Neural crest cell (in vitro differentiated cells): ENCODE measurements at regions not wholly inside any gene's neighbourhood (a gene's known extent, or its start where the extent isn't known, plus 50 kb on each side); places are given as distances from the start of the nearest gene placed in this dataset.
"Not testable (repeated sequence)": the region's sequence is repeated elsewhere in the genome, so short reads cannot be mapped to it uniquely, and the experiment has no call there.

Experiments
- DNase-seq: peaks from one replicate; pipeline ENCODE4 v3.0.0; 2021; ENCODE audit warnings: low read depth, mixed read lengths, low spot score
- H3K27ac Mint-ChIP-seq: one replicate; pipeline ENCODE4 v1.8.0; 2021; ENCODE audit warnings: mild to moderate bottlenecking, mixed read lengths; ENCODE audit not compliant: unreplicated experiment
- H3K27me3 Mint-ChIP-seq: 2 replicates; pipeline ENCODE4 v1.8.0; 2021; ENCODE audit warnings: low read depth, mild to moderate bottlenecking, mixed read lengths
- H3K36me3 Mint-ChIP-seq: 2 replicates; pipeline ENCODE4 v1.8.0; 2021; ENCODE audit warnings: low read depth, mild to moderate bottlenecking, mixed read lengths
- H3K4me1 Mint-ChIP-seq: 2 replicates; pipeline ENCODE4 v1.8.0; 2021; ENCODE audit warnings: mixed read lengths
- H3K4me3 Mint-ChIP-seq: one replicate; pipeline ENCODE4 v1.8.0; 2021; ENCODE audit warnings: mild to moderate bottlenecking, mixed read lengths
- H3K9me3 Mint-ChIP-seq: 2 replicates; pipeline ENCODE4 v1.8.0; 2021; ENCODE audit warnings: mixed read lengths
- TF ChIP-seq, protein P1 (sequence below): fragments of 200-600 bp; sonication (generic); conservative IDR thresholded peaks from 2 replicates; pipeline ENCODE4 v1.5.0; 2021; ENCODE audit warnings: antibody characterized with exemption, mild to moderate bottlenecking

DNA sequence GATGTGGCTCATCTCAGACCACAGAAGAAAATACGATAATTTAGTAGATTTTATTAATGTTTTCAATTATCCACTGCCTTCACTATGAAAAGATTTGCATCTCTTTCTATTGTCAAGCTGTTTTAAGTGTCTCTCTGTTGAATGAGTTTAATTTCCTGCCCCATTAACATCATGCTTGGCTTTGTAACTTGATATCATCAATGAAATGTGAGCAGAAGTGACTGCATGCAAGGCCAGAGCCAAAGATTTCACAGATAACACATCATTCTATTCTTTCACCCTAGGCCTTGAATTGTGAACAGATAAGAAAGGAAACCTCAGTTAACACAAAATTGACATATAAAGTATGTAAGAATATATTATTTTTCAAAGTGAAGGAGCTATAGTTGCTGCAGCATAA lies 986.4 kb upstream of the CDH18 start:
- no peak overlapping the region for H3K27ac Mint-ChIP-seq
- H3K27me3 Mint-ChIP-seq, result no peaks in the 10 kb centered on the region

GRCh38 chr5:20972419-20972925 lies 984.5 kb upstream of the CDH18 start:
- peaks cover 6% of the 10 kb centered on the region for H3K4me1 Mint-ChIP-seq
- H3K4me3 Mint-ChIP-seq, result no peak overlapping the region
- no peak overlapping the region for H3K27ac Mint-ChIP-seq
- TF ChIP-seq, protein P1, sequence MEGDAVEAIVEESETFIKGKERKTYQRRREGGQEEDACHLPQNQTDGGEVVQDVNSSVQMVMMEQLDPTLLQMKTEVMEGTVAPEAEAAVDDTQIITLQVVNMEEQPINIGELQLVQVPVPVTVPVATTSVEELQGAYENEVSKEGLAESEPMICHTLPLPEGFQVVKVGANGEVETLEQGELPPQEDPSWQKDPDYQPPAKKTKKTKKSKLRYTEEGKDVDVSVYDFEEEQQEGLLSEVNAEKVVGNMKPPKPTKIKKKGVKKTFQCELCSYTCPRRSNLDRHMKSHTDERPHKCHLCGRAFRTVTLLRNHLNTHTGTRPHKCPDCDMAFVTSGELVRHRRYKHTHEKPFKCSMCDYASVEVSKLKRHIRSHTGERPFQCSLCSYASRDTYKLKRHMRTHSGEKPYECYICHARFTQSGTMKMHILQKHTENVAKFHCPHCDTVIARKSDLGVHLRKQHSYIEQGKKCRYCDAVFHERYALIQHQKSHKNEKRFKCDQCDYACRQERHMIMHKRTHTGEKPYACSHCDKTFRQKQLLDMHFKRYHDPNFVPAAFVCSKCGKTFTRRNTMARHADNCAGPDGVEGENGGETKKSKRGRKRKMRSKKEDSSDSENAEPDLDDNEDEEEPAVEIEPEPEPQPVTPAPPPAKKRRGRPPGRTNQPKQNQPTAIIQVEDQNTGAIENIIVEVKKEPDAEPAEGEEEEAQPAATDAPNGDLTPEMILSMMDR, result peak; percentile 51
- H3K36me3 Mint-ChIP-seq, result no peaks in the 10 kb centered on the region
- DNase-seq, result no peak
- no peaks in the 10 kb centered on the region for H3K27me3 Mint-ChIP-seq
- H3K9me3 Mint-ChIP-seq, result no peaks in the 10 kb centered on the region

More for the DNA sequence above, 986.4 kb upstream of the CDH18 start:
- Mint-ChIP-seq H3K4me1 (peaks cover 6% of the 10 kb centered on the region), H3K36me3 (no peaks in the 10 kb centered on the region), H3K4me3 (no peak overlapping the region), H3K9me3 (no peaks in the 10 kb centered on the region)
- TF ChIP-seq, protein P1, result no peak
- DNase-seq, result no peak

DNA sequence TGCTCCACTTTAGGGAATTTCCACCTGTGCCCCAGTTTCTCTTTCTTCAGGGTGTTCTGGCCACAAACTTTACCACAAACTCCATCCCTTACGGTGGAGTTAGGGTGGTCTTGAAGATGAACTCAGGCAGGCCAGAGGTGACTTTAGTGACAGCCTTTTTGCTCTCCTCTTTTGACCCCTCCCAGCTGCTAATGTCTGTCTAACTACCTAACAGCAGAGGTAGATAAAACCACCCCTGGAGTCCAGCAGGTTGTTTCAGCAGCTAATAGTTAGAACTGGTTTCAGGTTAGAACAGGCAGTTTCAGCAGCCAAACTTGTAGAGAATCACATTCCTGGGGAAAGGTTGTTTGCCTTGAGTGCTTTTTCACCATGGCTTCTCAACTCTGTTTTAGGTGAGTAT lies 971.3 kb upstream of the CDH18 start:
- TF ChIP-seq, protein P1, result no peak
- Mint-ChIP-seq H3K4me1 (no peaks in the 10 kb centered on the region), H3K4me3 (no peak overlapping the region), H3K9me3 (peaks cover 3% of the 10 kb centered on the region), H3K27me3 (no peaks in the 10 kb centered on the region), H3K36me3 (no peaks in the 10 kb centered on the region), H3K27ac (no peak overlapping the region)
- DNase-seq, result no peak

DNA sequence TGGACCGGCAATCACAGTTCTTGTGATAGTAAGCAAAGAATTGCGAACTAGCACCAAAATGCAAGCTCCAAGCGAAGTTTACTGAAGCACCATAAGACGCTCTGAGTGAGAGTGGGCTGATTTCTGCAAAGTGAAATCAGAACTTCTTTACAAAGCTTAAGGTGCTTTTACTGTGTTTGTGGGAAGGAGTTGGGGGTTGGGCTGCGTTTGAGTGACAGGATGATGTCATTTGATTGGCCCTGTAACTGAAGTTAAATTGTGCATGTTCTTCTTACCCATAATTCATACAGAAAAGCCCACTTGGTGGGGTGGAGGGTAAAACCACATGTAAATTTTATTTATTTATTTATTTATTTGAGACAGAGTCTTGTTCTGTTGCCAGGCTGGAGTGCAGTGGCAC lies 970.6 kb upstream of the CDH18 start:
- H3K36me3 Mint-ChIP-seq, result no peaks in the 10 kb centered on the region
- H3K27ac Mint-ChIP-seq, result no peak overlapping the region
- H3K27me3 Mint-ChIP-seq, result no peaks in the 10 kb centered on the region
- H3K9me3 Mint-ChIP-seq, result peaks cover 3% of the 10 kb centered on the region
- TF ChIP-seq, protein P1, result no peak
- no peak for DNase-seq
- no peak overlapping the region for H3K4me3 Mint-ChIP-seq
- H3K4me1 Mint-ChIP-seq, result no peaks in the 10 kb centered on the region

DNA sequence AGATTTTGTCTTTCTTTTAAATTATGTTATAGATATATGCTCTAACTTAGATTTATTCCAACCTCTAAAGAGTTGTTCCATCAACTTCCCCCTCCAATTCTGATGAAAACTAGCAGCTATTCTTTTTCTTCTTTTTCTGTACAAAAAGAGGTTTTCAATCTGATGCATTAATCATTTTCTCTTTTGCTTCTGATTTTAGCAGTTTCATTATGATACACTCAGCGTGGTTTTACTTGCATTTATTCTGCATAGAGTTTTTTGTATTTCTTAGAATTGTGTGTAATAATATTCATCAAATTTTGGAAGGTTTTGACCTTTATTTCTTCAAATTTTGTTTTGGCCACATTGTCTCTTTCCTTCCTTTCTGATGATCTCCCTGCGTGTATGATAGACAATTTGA lies 968.1 kb upstream of the CDH18 start:
- Mint-ChIP-seq H3K36me3 (no peaks in the 10 kb centered on the region), H3K27ac (no peak overlapping the region), H3K4me3 (no peak overlapping the region), H3K9me3 (peaks cover 3% of the 10 kb centered on the region), H3K27me3 (no peaks in the 10 kb centered on the region), H3K4me1 (no peaks in the 10 kb centered on the region)
- TF ChIP-seq, protein P1, result no peak
- no peak for DNase-seq

DNA sequence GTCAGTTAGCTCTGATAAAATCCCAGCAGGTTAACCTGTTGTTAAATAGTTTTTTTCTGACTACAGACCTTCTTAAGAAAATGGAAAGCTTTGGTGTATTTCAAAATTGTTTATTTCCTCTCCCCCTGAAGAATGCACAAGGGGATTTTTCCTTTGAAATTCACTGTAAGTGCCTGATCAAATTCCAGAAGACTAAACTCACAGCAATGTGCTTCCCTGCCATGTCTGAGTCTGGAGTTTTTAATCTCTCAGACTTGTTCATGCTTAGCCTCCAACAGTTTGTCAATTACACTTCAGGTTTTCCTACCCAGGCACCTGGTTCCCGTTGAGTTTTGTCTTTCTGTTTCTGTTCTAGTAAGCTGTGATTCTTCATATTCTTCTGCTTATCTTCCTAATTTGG lies 961.6 kb upstream of the CDH18 start:
- Mint-ChIP-seq H3K27ac (no peak overlapping the region), H3K4me1 (no peaks in the 10 kb centered on the region), H3K36me3 (no peaks in the 10 kb centered on the region), H3K9me3 (peaks cover 7% of the 10 kb centered on the region), H3K27me3 (no peaks in the 10 kb centered on the region), H3K4me3 (no peak overlapping the region)
- DNase-seq, result no peak
- TF ChIP-seq, protein P1, result no peak

GRCh38 chr5:20943183-20943971 lies 955.4 kb upstream of the CDH18 start:
- not testable (repeated sequence) for H3K4me3 Mint-ChIP-seq, H3K36me3 Mint-ChIP-seq, H3K27ac Mint-ChIP-seq, H3K9me3 Mint-ChIP-seq, H3K4me1 Mint-ChIP-seq, DNase-seq, H3K27me3 Mint-ChIP-seq

DNA sequence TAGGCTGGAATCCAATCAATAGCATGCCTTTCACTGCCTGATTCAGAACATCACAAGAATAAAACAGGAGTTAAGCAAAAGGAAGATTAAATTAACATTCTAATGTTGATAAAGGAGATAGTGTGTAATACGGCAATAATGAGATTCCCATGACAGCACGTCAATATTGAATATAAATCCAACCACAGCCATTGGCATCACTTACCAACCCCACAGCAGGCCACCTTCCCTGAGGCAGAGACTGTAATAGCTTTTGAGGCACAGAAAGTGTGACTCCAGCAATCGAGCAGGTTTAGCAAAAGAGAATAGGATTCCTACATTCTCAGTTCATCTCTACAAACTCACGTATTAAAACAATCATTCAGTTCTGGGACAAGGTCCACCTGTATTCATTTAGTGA lies 954.6 kb upstream of the CDH18 start:
- not testable (repeated sequence) for H3K27ac Mint-ChIP-seq, H3K4me1 Mint-ChIP-seq, H3K36me3 Mint-ChIP-seq, DNase-seq, H3K4me3 Mint-ChIP-seq, H3K9me3 Mint-ChIP-seq, H3K27me3 Mint-ChIP-seq
